ENCODE measurements at regions not wholly inside any gene's neighbourhood (a gene's known extent, or its start where the extent isn't known, plus 50 kb on each side); places are given as distances from the start of the nearest gene placed in this dataset.
"Not testable (repeated sequence)": the region's sequence is repeated elsewhere in the genome, so short reads cannot be mapped to it uniquely, and the experiment has no call there.

GRCh38 chr12:124161402-124161801 is 133.5 kb upstream of the RFLNA start:
- not testable (repeated sequence) for TF ChIP-seq PHF8 (IDR thresholded peaks at IDR 0.05; ENCODE audit: borderline replicate concordance, low read depth); EP300 (IDR thresholded peaks at IDR 0.05); CEBPB (IDR thresholded peaks at IDR 0.05); MYC (IDR thresholded peaks at IDR 0.05; ENCODE audit: borderline replicate concordance, low read length); POLR2A (IDR thresholded peaks at IDR 0.05; ENCODE audit: low read length); BHLHE40 (IDR thresholded peaks at IDR 0.05; ENCODE audit: low read depth, low read length); CBX2 (IDR thresholded peaks at IDR 0.05; ENCODE audit: borderline replicate concordance, low read depth); POLR2AphosphoS2 (conservative IDR thresholded peaks at IDR 0.05; ENCODE audit: low read length); MAZ (IDR thresholded peaks at IDR 0.05; ENCODE audit: borderline replicate concordance, low read depth, low read length); HDAC2 (IDR thresholded peaks at IDR 0.05)
- TF ChIP-seq, protein P1, sequence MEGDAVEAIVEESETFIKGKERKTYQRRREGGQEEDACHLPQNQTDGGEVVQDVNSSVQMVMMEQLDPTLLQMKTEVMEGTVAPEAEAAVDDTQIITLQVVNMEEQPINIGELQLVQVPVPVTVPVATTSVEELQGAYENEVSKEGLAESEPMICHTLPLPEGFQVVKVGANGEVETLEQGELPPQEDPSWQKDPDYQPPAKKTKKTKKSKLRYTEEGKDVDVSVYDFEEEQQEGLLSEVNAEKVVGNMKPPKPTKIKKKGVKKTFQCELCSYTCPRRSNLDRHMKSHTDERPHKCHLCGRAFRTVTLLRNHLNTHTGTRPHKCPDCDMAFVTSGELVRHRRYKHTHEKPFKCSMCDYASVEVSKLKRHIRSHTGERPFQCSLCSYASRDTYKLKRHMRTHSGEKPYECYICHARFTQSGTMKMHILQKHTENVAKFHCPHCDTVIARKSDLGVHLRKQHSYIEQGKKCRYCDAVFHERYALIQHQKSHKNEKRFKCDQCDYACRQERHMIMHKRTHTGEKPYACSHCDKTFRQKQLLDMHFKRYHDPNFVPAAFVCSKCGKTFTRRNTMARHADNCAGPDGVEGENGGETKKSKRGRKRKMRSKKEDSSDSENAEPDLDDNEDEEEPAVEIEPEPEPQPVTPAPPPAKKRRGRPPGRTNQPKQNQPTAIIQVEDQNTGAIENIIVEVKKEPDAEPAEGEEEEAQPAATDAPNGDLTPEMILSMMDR (IDR thresholded peaks at IDR 0.05), result not testable (repeated sequence)
- TF ChIP-seq, protein P2, sequence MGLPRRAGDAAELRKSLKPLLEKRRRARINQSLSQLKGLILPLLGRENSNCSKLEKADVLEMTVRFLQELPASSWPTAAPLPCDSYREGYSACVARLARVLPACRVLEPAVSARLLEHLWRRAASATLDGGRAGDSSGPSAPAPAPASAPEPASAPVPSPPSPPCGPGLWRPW (IDR thresholded peaks at IDR 0.05), result not testable (repeated sequence)
- TF ChIP-seq, protein P3, sequence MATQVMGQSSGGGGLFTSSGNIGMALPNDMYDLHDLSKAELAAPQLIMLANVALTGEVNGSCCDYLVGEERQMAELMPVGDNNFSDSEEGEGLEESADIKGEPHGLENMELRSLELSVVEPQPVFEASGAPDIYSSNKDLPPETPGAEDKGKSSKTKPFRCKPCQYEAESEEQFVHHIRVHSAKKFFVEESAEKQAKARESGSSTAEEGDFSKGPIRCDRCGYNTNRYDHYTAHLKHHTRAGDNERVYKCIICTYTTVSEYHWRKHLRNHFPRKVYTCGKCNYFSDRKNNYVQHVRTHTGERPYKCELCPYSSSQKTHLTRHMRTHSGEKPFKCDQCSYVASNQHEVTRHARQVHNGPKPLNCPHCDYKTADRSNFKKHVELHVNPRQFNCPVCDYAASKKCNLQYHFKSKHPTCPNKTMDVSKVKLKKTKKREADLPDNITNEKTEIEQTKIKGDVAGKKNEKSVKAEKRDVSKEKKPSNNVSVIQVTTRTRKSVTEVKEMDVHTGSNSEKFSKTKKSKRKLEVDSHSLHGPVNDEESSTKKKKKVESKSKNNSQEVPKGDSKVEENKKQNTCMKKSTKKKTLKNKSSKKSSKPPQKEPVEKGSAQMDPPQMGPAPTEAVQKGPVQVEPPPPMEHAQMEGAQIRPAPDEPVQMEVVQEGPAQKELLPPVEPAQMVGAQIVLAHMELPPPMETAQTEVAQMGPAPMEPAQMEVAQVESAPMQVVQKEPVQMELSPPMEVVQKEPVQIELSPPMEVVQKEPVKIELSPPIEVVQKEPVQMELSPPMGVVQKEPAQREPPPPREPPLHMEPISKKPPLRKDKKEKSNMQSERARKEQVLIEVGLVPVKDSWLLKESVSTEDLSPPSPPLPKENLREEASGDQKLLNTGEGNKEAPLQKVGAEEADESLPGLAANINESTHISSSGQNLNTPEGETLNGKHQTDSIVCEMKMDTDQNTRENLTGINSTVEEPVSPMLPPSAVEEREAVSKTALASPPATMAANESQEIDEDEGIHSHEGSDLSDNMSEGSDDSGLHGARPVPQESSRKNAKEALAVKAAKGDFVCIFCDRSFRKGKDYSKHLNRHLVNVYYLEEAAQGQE (IDR thresholded peaks at IDR 0.05), result not testable (repeated sequence)
